SH-SY5Y (cell line): ENCODE measurements at regions not wholly inside any gene's neighbourhood (a gene's known extent, or its start where the extent isn't known, plus 50 kb on each side); places are given as distances from the start of the nearest gene placed in this dataset.

ENCODE experiments used
- GATA2 ChIP-seq: IDR thresholded peaks from 2 replicates; pipeline ENCODE4 v1.6.1; 2011; ENCODE audit warnings: mild to moderate bottlenecking, low read depth, low read length
- GATA3 ChIP-seq: IDR thresholded peaks from 2 replicates; pipeline ENCODE4 v1.6.1; 2011; ENCODE audit warnings: low read depth, mild to moderate bottlenecking, low read length, moderate library complexity

DNA sequence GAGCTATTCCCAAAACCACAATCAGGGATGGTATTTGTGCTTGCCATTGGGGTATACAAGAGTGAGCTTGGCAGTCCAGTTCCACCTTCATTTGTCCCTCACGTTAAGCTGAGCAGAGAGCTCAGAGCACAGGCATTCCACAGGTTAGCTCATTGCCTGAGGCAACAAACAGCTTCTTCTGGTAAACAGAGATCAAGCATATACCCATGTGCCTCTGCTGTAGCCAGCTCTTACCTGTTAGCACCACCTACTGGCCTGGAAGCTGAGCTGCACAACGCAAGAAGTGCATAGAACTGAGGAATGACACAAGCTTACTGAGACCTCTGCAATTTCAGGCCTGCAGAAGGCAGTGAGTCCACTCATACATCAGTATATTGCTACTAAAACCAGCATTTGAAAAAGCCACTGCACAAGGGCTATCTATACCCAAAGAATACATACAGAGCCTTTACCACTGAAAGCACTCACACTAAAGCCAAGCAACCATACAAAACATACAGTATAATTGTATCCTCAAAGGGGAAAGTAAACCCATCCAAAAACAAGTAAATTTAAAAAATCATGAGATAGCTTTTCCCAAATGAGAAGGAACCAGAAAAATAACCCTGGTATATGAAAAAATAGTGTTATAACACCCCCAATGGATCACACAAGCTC lies 258.3 kb upstream of the GABRA2 start:
- TF ChIP-seq GATA2 (no peak), GATA3 (no peak)
